Activated naive CD4-positive, alpha-beta T cell treated with anti-CD3 and anti-CD28 coated beads for 36 hours (primary cell): ENCODE measurements at regions not wholly inside any gene's neighbourhood (a gene's known extent, or its start where the extent isn't known, plus 50 kb on each side); places are given as distances from the start of the nearest gene placed in this dataset.
A peak's percentile ranks its signal among the peaks of the same experiment; 100 is the strongest.

Source experiments
- CTCF ChIA-PET: fragments of 350-600 bp; sonication (Branson Sonifier 250); formaldehyde crosslinking; loops from one replicate; lab custom pipeline; 2021; ENCODE audit warnings: antibody characterized with exemption; lab: Charles Lee
- DNase-seq: peaks from one replicate; pipeline ENCODE4 v3.0.0-alpha.2; 2020
- H3K27ac Mint-ChIP-seq: one replicate; pipeline ENCODE4 v1.8.0; 2021; ENCODE audit warnings: mild to moderate bottlenecking, mixed read lengths
- H3K27me3 Mint-ChIP-seq: one replicate; pipeline ENCODE4 v1.8.0; 2021; ENCODE audit warnings: low read depth, mixed read lengths
- H3K36me3 Mint-ChIP-seq: one replicate; pipeline ENCODE4 v1.8.0; 2021; ENCODE audit warnings: low read depth, mixed read lengths
- H3K4me1 Mint-ChIP-seq: one replicate; pipeline ENCODE4 v1.8.0; 2021; ENCODE audit warnings: low read depth, mixed read lengths
- H3K4me3 Mint-ChIP-seq: one replicate; pipeline ENCODE4 v1.8.0; 2021; ENCODE audit warnings: mild to moderate bottlenecking, moderate library complexity, mixed read lengths
- H3K9me3 Mint-ChIP-seq: one replicate; pipeline ENCODE4 v1.8.0; 2021; ENCODE audit warnings: mixed read lengths
- intact Hi-C: fragments of 100-400 bp; cut with micrococcal nuclease; formaldehyde crosslinking; loops from one replicate; pipeline ENCODE4 v1.15.1; 2023

DNA sequence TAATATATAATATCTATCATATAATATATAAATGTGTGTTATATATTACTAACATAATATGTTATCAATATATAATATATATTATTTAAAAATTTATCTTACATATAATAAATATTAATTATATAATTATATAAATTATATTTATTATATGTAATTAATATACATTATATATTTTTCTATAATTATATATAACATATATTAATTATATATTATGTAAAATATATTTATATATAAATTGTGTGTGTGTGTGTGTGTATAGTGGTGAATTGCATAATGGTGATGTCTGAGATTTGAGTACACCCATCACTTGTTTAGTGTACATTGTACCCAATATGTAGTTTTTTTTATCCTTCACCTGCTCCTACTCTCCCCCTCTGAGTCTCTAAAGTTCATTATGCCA is 205.9 kb upstream of the KCNG1 start:
- Mint-ChIP-seq H3K36me3 (no peaks in the 10 kb centered on the region), H3K9me3 (no peaks in the 10 kb centered on the region), H3K27me3 (peaks cover under 1% of the 10 kb centered on the region), H3K27ac (no peak overlapping the region), H3K4me3 (no peak overlapping the region), H3K4me1 (no peaks in the 10 kb centered on the region)
- no peak for DNase-seq
- CTCF ChIA-PET = interaction anchor here (0.8 kb wide), 1 partner anchor 10 kb away, joined by 3 read pairs; no protein-coding TSS in a partner anchor
- intact Hi-C loops = loop anchor here (10.0 kb wide), 1 partner anchor 366 kb away; no protein-coding TSS in a partner anchor

GRCh38 chr20:51227744-51228143 is 204.8 kb upstream of the KCNG1 start:
- Mint-ChIP-seq H3K9me3 (no peaks in the 10 kb centered on the region), H3K4me3 (no peak overlapping the region), H3K27ac (no peak overlapping the region), H3K27me3 (peaks cover 2% of the 10 kb centered on the region), H3K36me3 (no peaks in the 10 kb centered on the region), H3K4me1 (no peaks in the 10 kb centered on the region)
- no peak for DNase-seq
- CTCF ChIA-PET = no interaction called here
- intact Hi-C loops = loop anchor here (10.0 kb wide), 1 partner anchor 367 kb away; no protein-coding TSS in a partner anchor

- no peak for DNase-seq
- H3K27ac Mint-ChIP-seq = no peak overlapping the region
- CTCF ChIA-PET = interaction anchor here (0.7 to 1.6 kb wide), 2 partner anchors 85 to 103 kb away, joined by 3 to 5 read pairs; no protein-coding TSS in a partner anchor
- H3K4me3 Mint-ChIP-seq = no peak overlapping the region
- H3K9me3 Mint-ChIP-seq = no peaks in the 10 kb centered on the region
- intact Hi-C loops = loop anchor here (5.0 to 10.0 kb wide), 3 partner anchors 372 to 431 kb away; no protein-coding TSS in a partner anchor
- H3K27me3 Mint-ChIP-seq = peaks cover 30% of the 10 kb centered on the region
- H3K4me1 Mint-ChIP-seq = peaks cover 15% of the 10 kb centered on the region
- no peaks in the 10 kb centered on the region for H3K36me3 Mint-ChIP-seq
Observed at GRCh38 chr20:51223183-51223720, 200.3 kb upstream of the KCNG1 start.

- CTCF ChIA-PET = interaction anchor here (0.7 to 2.5 kb wide), 7 partner anchors 21 to 234 kb away, joined by 3 to 15 read pairs (median 5); no protein-coding TSS in a partner anchor
Observed at GRCh38 chr20:51221791-51222408, 199.0 kb upstream of the KCNG1 start.

DNA sequence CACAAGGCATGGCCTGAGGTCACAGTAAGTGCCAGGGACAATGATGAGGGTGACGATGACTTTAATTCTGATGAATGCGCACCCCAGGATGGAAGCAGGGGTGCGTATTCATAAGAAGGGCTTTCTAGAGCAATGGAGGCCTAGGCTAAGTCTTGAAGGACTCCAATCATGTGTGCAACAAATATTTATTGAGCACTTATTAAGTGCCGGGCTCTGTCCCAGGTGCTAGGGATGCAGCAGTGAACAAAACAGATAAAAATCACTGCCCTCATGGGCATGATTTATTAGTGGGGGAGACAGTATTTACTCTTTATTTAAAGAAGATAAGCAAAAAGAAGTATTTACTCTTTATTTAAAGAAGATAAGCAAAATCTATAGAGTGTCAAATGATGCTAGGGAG is 198.2 kb upstream of the KCNG1 start:
- Mint-ChIP-seq H3K36me3 (no peaks in the 10 kb centered on the region), H3K27ac (no peak overlapping the region), H3K4me3 (peak overlapping the region; percentile 67), H3K27me3 (peaks cover 52% of the 10 kb centered on the region), H3K4me1 (peaks cover 15% of the 10 kb centered on the region), H3K9me3 (peaks cover 7% of the 10 kb centered on the region)
- CTCF ChIA-PET = interaction anchor here (0.7 to 2.5 kb wide), 5 partner anchors 9 to 233 kb away, joined by 3 to 15 read pairs (median 3); no protein-coding TSS in a partner anchor
- intact Hi-C loops = loop anchor here (2.0 to 10.0 kb wide), 4 partner anchors 234 to 429 kb away; no protein-coding TSS in a partner anchor
- no peak for DNase-seq

More at GRCh38 chr20:51221791-51222408, 199.0 kb upstream of the KCNG1 start:
- H3K36me3 Mint-ChIP-seq = no peaks in the 10 kb centered on the region
- H3K4me3 Mint-ChIP-seq = peak overlapping the region; percentile 67
- H3K27ac Mint-ChIP-seq = no peak overlapping the region
- H3K9me3 Mint-ChIP-seq = peaks cover 6% of the 10 kb centered on the region
- intact Hi-C loops = loop anchor here (2.0 to 10.0 kb wide), 4 partner anchors 235 to 430 kb away; no protein-coding TSS in a partner anchor
- DNase-seq = peak; percentile 70
- peaks cover 44% of the 10 kb centered on the region for H3K27me3 Mint-ChIP-seq
- H3K4me1 Mint-ChIP-seq = peaks cover 15% of the 10 kb centered on the region

DNA sequence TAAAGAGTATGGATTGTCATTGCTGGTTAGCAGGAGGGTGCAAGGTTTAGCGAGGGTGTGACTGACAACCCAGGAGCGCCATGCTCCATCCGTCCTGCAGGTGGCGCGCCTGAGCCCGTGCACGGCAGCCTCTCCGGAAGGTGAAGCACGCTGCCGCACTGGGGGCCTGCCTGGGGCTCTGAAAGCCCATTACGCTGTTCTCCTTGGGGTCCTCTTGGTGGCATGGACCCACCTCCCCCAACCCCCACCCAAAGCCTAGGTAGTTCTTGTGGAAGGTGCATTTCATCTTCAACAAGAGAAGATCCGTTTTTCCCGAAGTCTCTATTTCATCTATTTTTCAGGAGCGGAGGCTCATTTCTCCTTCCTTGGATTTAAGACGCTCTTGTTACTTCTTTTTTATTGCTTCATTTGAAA is 197.4 kb upstream of the KCNG1 start:
- no peaks in the 10 kb centered on the region for H3K36me3 Mint-ChIP-seq
- peaks cover 15% of the 10 kb centered on the region for H3K4me1 Mint-ChIP-seq
- H3K27me3 Mint-ChIP-seq = peaks cover 56% of the 10 kb centered on the region
- peak; percentile 76 for DNase-seq
- CTCF ChIA-PET = interaction anchor here (0.7 to 2.5 kb wide), 4 partner anchors 10 to 232 kb away, joined by 3 to 15 read pairs (median 6); no protein-coding TSS in a partner anchor
- H3K27ac Mint-ChIP-seq = no peak overlapping the region
- peaks cover 7% of the 10 kb centered on the region for H3K9me3 Mint-ChIP-seq
- H3K4me3 Mint-ChIP-seq = no peak overlapping the region
- intact Hi-C loops = loop anchor here (2.0 to 10.0 kb wide), 4 partner anchors 233 to 428 kb away; no protein-coding TSS in a partner anchor

DNA sequence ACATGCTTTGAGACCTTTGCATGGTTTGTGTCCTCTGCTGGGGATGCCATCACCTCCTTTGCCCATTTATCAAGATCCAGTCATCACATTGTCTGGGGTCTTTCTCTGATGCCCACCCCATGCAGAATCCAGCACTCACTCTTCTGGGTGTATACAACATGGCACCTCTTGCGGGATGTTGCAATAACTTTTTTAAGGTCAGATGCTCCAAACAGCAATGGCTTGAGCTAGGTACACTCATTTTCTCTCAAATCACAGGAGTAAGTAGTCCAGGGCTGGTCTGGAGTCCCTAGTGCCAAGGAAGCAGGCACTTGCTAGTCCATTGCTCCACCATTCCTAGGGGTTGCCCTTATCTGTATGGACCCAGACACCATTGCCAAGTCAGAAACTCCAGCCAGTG is 196.6 kb upstream of the KCNG1 start:
- Mint-ChIP-seq H3K27me3 (peaks cover 61% of the 10 kb centered on the region), H3K36me3 (no peaks in the 10 kb centered on the region), H3K9me3 (peaks cover 7% of the 10 kb centered on the region), H3K27ac (no peak overlapping the region), H3K4me1 (peaks cover 15% of the 10 kb centered on the region), H3K4me3 (no peak overlapping the region)
- CTCF ChIA-PET = interaction anchor here (0.8 to 1.7 kb wide), 2 partner anchors 10 to 104 kb away, joined by 3 to 4 read pairs; no protein-coding TSS in a partner anchor
- no peak for DNase-seq
- intact Hi-C loops = loop anchor here (1.0 kb wide), 1 partner anchor 87 kb away; no protein-coding TSS in a partner anchor

DNA sequence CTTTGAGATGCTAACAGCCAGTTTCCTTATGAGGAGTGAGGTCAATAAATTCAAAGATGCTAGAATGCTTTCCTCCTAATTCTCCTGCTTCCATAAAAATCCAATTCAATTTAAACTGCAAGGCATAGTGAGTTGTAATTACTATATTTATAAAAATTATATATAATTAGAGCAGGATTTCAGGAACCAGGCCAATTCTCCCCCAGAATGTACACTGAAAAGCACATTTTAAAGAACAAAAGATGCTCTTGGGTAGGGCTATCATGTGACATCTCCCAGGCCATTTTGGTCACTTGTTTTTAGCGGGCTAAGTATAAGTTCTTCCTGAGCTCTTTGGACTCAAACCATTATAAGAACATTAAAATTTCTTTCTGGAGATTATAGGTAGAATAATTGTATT is 195.7 kb upstream of the KCNG1 start:
- Mint-ChIP-seq H3K36me3 (no peaks in the 10 kb centered on the region), H3K9me3 (peaks cover 7% of the 10 kb centered on the region), H3K27ac (no peak overlapping the region), H3K4me1 (peaks cover 15% of the 10 kb centered on the region), H3K4me3 (no peak overlapping the region), H3K27me3 (peaks cover 63% of the 10 kb centered on the region)
- intact Hi-C loops = loop anchor here (1.0 kb wide), 1 partner anchor 88 kb away; no protein-coding TSS in a partner anchor
- no peak for DNase-seq
- CTCF ChIA-PET = interaction anchor here (1.0 to 1.7 kb wide), 2 partner anchors 9 to 105 kb away, joined by 3 to 4 read pairs; no protein-coding TSS in a partner anchor

DNA sequence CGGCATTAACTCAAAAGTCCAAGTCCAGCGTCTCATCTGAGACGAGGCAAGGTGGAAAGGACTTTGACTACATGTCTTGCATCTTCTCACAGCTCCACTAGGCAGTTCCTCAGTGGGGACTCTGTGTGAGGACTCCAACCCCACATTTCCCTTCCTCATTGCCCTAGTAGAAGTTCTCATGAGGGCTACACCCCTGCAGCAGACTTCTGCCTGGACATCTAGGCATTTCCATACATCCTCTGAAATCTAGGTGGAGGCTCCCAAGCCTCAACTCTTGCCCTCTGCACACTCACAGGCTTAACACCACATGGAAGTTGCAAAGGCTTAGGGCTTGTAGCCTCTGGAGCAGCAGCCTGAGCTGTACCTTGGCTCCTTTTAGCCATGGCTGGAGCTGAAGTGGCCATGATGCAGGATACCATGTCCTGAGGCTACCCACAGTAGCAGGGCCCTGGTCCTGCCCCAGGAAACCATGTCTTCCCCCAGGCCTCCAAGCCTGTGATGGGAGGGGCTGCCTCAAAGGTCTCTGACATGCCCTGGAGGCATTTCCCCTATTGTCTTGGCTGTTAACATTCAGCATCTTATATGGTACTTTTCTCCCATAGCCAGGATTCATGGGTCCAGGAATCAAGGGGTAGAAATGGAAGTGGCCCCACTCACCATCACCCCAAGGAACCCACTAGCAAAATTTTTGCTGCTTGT is 194.6 kb upstream of the KCNG1 start:
- H3K4me1 Mint-ChIP-seq = peaks cover 15% of the 10 kb centered on the region
- H3K9me3 Mint-ChIP-seq = peaks cover 7% of the 10 kb centered on the region
- CTCF ChIA-PET = interaction anchor here (1.2 kb wide), 1 partner anchor 90 kb away, joined by 3 read pairs; no protein-coding TSS in a partner anchor
- H3K36me3 Mint-ChIP-seq = no peaks in the 10 kb centered on the region
- no peak for DNase-seq
- H3K4me3 Mint-ChIP-seq = no peak overlapping the region
- peaks cover 63% of the 10 kb centered on the region for H3K27me3 Mint-ChIP-seq
- no peak overlapping the region for H3K27ac Mint-ChIP-seq
- intact Hi-C loops = no loop called here

- H3K9me3 Mint-ChIP-seq = peaks cover 7% of the 10 kb centered on the region
Observed at GRCh38 chr20:51216850-51217249, 193.9 kb upstream of the KCNG1 start.

GRCh38 chr20:51212816-51213215 is 189.9 kb upstream of the KCNG1 start:
- Mint-ChIP-seq H3K9me3 (peaks cover 7% of the 10 kb centered on the region), H3K27me3 (peaks cover 37% of the 10 kb centered on the region), H3K4me1 (no peaks in the 10 kb centered on the region), H3K27ac (no peak overlapping the region), H3K4me3 (no peak overlapping the region), H3K36me3 (no peaks in the 10 kb centered on the region)
- no peak for DNase-seq
- CTCF ChIA-PET = no interaction called here
- intact Hi-C loops = no loop called here

More at GRCh38 chr20:51216850-51217249, 193.9 kb upstream of the KCNG1 start:
- peaks cover 57% of the 10 kb centered on the region for H3K27me3 Mint-ChIP-seq
- no peak for DNase-seq
- intact Hi-C loops = no loop called here
- no peak overlapping the region for H3K4me3 Mint-ChIP-seq
- CTCF ChIA-PET = interaction anchor here (1.2 kb wide), 1 partner anchor 90 kb away, joined by 3 read pairs; no protein-coding TSS in a partner anchor
- no peaks in the 10 kb centered on the region for H3K36me3 Mint-ChIP-seq
- no peak overlapping the region for H3K27ac Mint-ChIP-seq
- peaks cover 12% of the 10 kb centered on the region for H3K4me1 Mint-ChIP-seq
